NCI-H146 treated with DMSO at 0.1 percent for 48 hours (cell line): ENCODE measurements at regions not wholly inside any gene's neighbourhood (a gene's known extent, or its start where the extent isn't known, plus 50 kb on each side); places are given as distances from the start of the nearest gene placed in this dataset.

ENCODE experiments used
- DNase-seq: peaks from one replicate; lab custom pipeline; 2025; ENCODE audit not compliant: unreplicated experiment; lab: John Stamatoyannopoulos, UW

- no peak for DNase-seq
Observed at GRCh38 chr20:40806929-40807820, 118.1 kb upstream of the MAFB start.

GRCh38 chr20:40807821-40808170 is 118.8 kb upstream of the MAFB start:
- no peak for DNase-seq

GRCh38 chr20:40808936-40809335 is 119.9 kb upstream of the MAFB start:
- no peak for DNase-seq

- DNase-seq, result no peak
Observed at GRCh38 chr20:40809361-40809760, 120.3 kb upstream of the MAFB start.

- no peak for DNase-seq
Observed at GRCh38 chr20:40810332-40811000, 121.4 kb upstream of the MAFB start.

GRCh38 chr20:40811004-40811403 is 122.0 kb upstream of the MAFB start:
- DNase-seq, result no peak

GRCh38 chr20:40811660-40812414 is 122.8 kb upstream of the MAFB start:
- DNase-seq, result no peak

- no peak for DNase-seq
Observed at GRCh38 chr20:40812415-40812925, 123.4 kb upstream of the MAFB start.

- DNase-seq, result no peak
Observed at GRCh38 chr20:40813029-40813431, 124.0 kb upstream of the MAFB start.

- DNase-seq, result no peak
Observed at GRCh38 chr20:40813708-40814630, 124.9 kb upstream of the MAFB start.

- no peak for DNase-seq
Observed at GRCh38 chr20:40814631-40814960, 125.6 kb upstream of the MAFB start.

GRCh38 chr20:40815156-40816038 is 126.4 kb upstream of the MAFB start:
- no peak for DNase-seq

GRCh38 chr20:40816039-40816352 is 127.0 kb upstream of the MAFB start:
- DNase-seq, result no peak

GRCh38 chr20:40821429-40821828 is 132.4 kb upstream of the MAFB start:
- no peak for DNase-seq

GRCh38 chr20:40826699-40827098 is 137.7 kb upstream of the MAFB start:
- DNase-seq, result no peak

GRCh38 chr20:40835321-40835720 is 146.3 kb upstream of the MAFB start:
- no peak for DNase-seq

GRCh38 chr20:40838509-40838908 is 149.5 kb upstream of the MAFB start:
- DNase-seq, result no peak

GRCh38 chr20:40843251-40843650 is 154.2 kb upstream of the MAFB start:
- DNase-seq, result no peak

- DNase-seq, result no peak
Observed at GRCh38 chr20:40844332-40844731, 155.3 kb upstream of the MAFB start.

GRCh38 chr20:40848096-40848495 is 159.1 kb upstream of the MAFB start:
- no peak for DNase-seq
